ENCODE measurements at regions not wholly inside any gene's neighbourhood (a gene's known extent, or its start where the extent isn't known, plus 50 kb on each side); places are given as distances from the start of the nearest gene placed in this dataset.

DNA sequence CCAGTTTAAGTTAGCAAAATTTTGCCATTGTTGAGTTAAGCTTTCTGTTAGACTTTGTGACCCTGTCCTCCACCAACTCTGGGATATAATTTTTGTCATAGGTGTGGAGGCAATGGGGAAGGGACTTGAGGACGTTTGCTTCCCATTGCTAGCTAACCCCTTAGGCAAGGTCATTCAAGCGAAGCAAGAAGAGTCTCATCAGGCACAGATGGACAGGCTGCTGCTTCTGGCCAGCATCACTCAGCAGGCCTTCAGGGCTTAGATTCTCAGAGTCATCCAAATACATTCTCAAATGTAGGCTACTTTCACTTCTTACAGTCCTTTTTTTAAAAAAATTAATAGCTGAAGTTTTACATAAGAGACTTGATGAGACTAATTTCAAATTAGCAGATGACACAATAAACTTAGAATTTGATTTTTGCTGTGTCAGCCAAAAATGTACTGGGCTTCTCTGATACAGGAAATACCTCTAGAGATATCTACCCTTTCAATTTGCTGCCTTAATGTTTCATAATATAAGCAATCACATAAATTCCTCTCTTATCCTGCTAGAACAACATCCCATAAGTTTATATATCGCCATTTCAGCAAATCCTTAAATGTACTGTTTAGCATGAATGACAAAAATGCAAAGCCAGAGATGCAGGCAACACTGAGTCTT is 875.2 kb downstream of the FLRT2 start:
- Histone ChIP-seq H3K27me3 (no peaks in the 10 kb centered on the region), H3K27ac (no peak overlapping the region), H3K4me3 (no peak overlapping the region), H3K4me1 (peaks cover 5% of the 10 kb centered on the region), H3K36me3 (replicated peaks in 1 of 2; ENCODE audit: insufficient read depth in 1 of 2, low read depth in 2 of 2) (no peaks in the 10 kb centered on the region), H3K9me3 (no peaks in the 10 kb centered on the region)
- DNase-seq = no peak
- intact Hi-C loops (cut with DNase I) = no loop called here
- ATAC-seq = no peak
- TF ChIP-seq, protein P1, sequence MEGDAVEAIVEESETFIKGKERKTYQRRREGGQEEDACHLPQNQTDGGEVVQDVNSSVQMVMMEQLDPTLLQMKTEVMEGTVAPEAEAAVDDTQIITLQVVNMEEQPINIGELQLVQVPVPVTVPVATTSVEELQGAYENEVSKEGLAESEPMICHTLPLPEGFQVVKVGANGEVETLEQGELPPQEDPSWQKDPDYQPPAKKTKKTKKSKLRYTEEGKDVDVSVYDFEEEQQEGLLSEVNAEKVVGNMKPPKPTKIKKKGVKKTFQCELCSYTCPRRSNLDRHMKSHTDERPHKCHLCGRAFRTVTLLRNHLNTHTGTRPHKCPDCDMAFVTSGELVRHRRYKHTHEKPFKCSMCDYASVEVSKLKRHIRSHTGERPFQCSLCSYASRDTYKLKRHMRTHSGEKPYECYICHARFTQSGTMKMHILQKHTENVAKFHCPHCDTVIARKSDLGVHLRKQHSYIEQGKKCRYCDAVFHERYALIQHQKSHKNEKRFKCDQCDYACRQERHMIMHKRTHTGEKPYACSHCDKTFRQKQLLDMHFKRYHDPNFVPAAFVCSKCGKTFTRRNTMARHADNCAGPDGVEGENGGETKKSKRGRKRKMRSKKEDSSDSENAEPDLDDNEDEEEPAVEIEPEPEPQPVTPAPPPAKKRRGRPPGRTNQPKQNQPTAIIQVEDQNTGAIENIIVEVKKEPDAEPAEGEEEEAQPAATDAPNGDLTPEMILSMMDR (IDR thresholded peaks at IDR 0.05) = no peak
- TF ChIP-seq POLR2A (IDR thresholded peaks at IDR 0.05) = no peak
- 71 to 78% methylated on average over 3 of the region's 3 CpGs for WGBS, 2 donors

DNA sequence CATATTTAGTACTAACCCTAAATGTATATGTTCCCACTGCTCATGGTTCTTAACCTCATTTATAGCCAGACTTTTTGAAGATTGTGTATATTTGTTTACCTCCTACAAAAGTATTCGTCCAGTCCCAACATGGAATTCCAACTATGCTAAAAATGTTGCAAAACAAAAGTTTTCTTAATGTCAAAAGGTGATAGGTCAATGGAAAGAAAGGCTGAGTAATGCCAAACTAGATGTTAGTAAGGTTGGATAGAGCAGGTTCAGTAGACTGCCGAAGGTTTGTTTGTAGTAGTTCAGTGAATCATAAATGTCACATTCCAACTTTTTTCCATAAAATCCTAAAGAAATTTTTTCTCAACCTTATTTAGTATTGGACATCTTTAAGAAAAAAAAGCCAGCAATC is 874.5 kb downstream of the FLRT2 start:
- 59 to 60% methylated on average over 2 of the region's 2 CpGs for WGBS, 2 donors
- intact Hi-C loops (cut with DNase I) = no loop called here

DNA sequence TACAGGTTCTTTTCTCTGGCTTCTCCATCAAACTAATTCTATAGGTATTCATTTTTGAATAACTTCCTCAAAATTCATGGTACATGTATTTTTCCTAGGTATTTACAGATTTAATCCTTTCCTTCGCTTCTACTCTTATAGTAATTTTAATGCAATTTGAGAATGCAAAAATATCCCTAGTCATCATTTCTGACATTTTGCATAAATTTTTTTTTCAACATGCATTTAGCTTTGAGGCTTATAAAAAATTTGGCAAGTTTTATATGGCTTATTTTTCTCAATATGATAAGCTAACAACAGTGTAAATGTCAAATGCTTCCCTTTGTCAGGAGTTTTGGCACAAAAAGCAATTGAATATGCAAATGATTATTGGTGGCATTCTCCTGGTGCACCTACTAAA is 872.6 kb downstream of the FLRT2 start:
- Histone ChIP-seq H3K4me1 (peaks cover under 1% of the 10 kb centered on the region), H3K4me3 (no peak overlapping the region), H3K27me3 (no peaks in the 10 kb centered on the region), H3K36me3 (replicated peaks in 1 of 2; ENCODE audit: insufficient read depth in 1 of 2, low read depth in 2 of 2) (no peaks in the 10 kb centered on the region), H3K9me3 (no peaks in the 10 kb centered on the region), H3K27ac (no peak overlapping the region)
- TF ChIP-seq, protein P1 (IDR thresholded peaks at IDR 0.05) = no peak
- TF ChIP-seq POLR2A (IDR thresholded peaks at IDR 0.05) = no peak
- intact Hi-C loops (cut with DNase I) = no loop called here
- DNase-seq (no peak), ATAC-seq (no peak)
- 75 to 96% methylated on average over 1 of the region's 1 CpG for WGBS, 2 donors

More for the DNA sequence above, 874.5 kb downstream of the FLRT2 start:
- Histone ChIP-seq H3K4me1 (peaks cover 5% of the 10 kb centered on the region), H3K27ac (no peak overlapping the region), H3K36me3 (replicated peaks in 1 of 2; ENCODE audit: insufficient read depth in 1 of 2, low read depth in 2 of 2) (no peaks in the 10 kb centered on the region), H3K9me3 (no peaks in the 10 kb centered on the region), H3K4me3 (no peak overlapping the region), H3K27me3 (no peaks in the 10 kb centered on the region)
- ATAC-seq (no peak), DNase-seq (no peak)
- TF ChIP-seq POLR2A (IDR thresholded peaks at IDR 0.05) = no peak
- TF ChIP-seq, protein P1 (IDR thresholded peaks at IDR 0.05) = no peak

DNA sequence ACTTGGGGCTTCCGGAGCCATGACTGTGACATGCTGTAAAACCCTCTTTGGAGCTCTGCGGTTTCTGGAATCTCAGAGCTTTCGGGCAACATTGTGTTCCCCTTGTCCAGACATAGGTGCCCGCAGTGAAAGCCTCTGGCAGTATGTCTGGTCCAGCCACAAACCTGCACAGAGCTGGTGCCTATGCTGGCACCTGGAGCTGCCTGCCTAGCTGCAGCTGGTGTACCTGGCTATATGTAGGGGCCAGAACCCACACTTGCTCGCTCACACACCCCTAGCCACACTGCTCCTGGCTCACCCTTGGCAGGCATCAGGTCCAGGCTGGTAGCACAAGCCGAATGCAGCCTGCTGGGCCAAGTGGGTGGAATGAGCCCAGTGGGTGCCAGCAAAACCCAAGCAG is 861.1 kb downstream of the FLRT2 start:
- ATAC-seq (no peak), DNase-seq (no peak)
- 90 to 94% methylated on average over 3 to 6 of the region's 6 CpGs for WGBS, 2 donors
- no peak for TF ChIP-seq POLR2A (IDR thresholded peaks at IDR 0.05)
- TF ChIP-seq, protein P1 (IDR thresholded peaks at IDR 0.05) = no peak
- intact Hi-C loops (cut with DNase I) = no loop called here
- H3K36me3 ChIP-seq (replicated peaks in 1 of 2; ENCODE audit: insufficient read depth in 1 of 2, low read depth in 2 of 2) = no peaks in the 10 kb centered on the region
- H3K9me3 ChIP-seq = no peaks in the 10 kb centered on the region
- H3K4me3 ChIP-seq = no peak overlapping the region
- no peak overlapping the region for H3K27ac ChIP-seq
- H3K27me3 ChIP-seq = no peaks in the 10 kb centered on the region
- no peaks in the 10 kb centered on the region for H3K4me1 ChIP-seq

DNA sequence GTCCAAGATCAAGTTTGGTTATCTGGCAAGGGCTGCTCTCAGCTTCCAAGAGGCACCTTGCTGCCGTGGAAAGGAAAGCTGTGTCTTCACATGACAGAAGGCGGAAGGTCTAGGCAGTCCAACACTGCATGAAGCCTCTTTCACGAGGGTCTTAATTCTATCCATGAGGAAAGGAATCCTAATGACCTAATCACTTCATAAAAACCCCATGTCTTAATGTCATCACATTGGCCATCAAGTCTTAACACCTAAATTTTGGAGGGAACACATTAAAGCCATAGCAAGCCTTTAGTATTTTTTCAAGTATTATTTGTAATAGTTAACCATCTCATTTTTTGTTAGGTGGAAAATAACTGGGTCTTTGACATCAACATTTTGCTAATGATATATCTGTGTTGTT is 858.3 kb downstream of the FLRT2 start:
- Histone ChIP-seq H3K36me3 (replicated peaks in 1 of 2; ENCODE audit: insufficient read depth in 1 of 2, low read depth in 2 of 2) (no peaks in the 10 kb centered on the region), H3K9me3 (no peaks in the 10 kb centered on the region), H3K27me3 (no peaks in the 10 kb centered on the region), H3K4me1 (no peaks in the 10 kb centered on the region), H3K4me3 (no peak overlapping the region), H3K27ac (no peak overlapping the region)
- ATAC-seq (no peak), DNase-seq (no peak)
- WGBS, 2 donors = 71 to 78% methylated on average over 3 of the region's 3 CpGs
- TF ChIP-seq, protein P1 (IDR thresholded peaks at IDR 0.05) = no peak
- TF ChIP-seq POLR2A (IDR thresholded peaks at IDR 0.05) = no peak
- intact Hi-C loops (cut with DNase I) = no loop called here

All from body of pancreas (tissue), 4 donors.